ENCODE measurements at regions not wholly inside any gene's neighbourhood (a gene's known extent, or its start where the extent isn't known, plus 50 kb on each side); places are given as distances from the start of the nearest gene placed in this dataset.

- H3K79me2 ChIP-seq (ENCODE audit: insufficient read depth, low read depth, low read length) = no peaks in the 10 kb centered on the region
- no peak overlapping the region for H2AFZ ChIP-seq (ENCODE audit: low read length)
- no peak overlapping the region for H3K4me3 ChIP-seq (ENCODE audit: low read depth, low read length, poor library complexity, severe bottlenecking)
- no peak overlapping the region for H3K4me2 ChIP-seq (ENCODE audit: low read length)
- BruUV-seq (replicated peaks) = no TSS peak
- TF ChIP-seq CTCF (conservative IDR thresholded peaks at IDR 0.05; ENCODE audit: low read length) = no peak
- TF ChIP-seq EZH2phosphoT487 (IDR thresholded peaks at IDR 0.05; ENCODE audit: borderline replicate concordance, low read depth, low read length) = no peak
- no peaks in the 10 kb centered on the region for H3K4me1 ChIP-seq (ENCODE audit: insufficient read depth, low read length, poor library complexity, severe bottlenecking)
- POLR2A ChIA-PET = interaction anchor here (0.7 kb wide), 1 partner anchor 1876 kb away, joined by 3 read pairs; no protein-coding TSS in a partner anchor
- DNase-seq (ENCODE audit: low spot score) = no peak
- no peaks in the 10 kb centered on the region for H3K36me3 ChIP-seq (ENCODE audit: insufficient read depth, low read length)
- H4K20me1 ChIP-seq (ENCODE audit: insufficient read depth, low read length) = no peaks in the 10 kb centered on the region
- CTCF ChIA-PET (ENCODE audit: unreplicated experiment) = no interaction called here
- intact Hi-C loops (cut with micrococcal nuclease; ENCODE audit: unreplicated experiment) = no loop called here
- H3K27ac ChIP-seq (ENCODE audit: low read depth, low read length, poor library complexity, severe bottlenecking) = no peak overlapping the region
- no peaks in the 10 kb centered on the region for H3K9me3 ChIP-seq (ENCODE audit: low read length)
- H3K9me2 ChIP-seq (ENCODE audit: insufficient read depth, low read length) = no peaks in the 10 kb centered on the region
These were observed 56.7 kb upstream of the LMCD1 start for GRCh38 chr3:8444883-8445282.

- Histone ChIP-seq H3K4me1 (ENCODE audit: insufficient read depth, low read length, poor library complexity, severe bottlenecking) (no peaks in the 10 kb centered on the region), H3K9me3 (ENCODE audit: low read length) (no peaks in the 10 kb centered on the region), H3K9me2 (ENCODE audit: insufficient read depth, low read length) (no peaks in the 10 kb centered on the region), H3K4me3 (ENCODE audit: low read depth, low read length, poor library complexity, severe bottlenecking) (no peak overlapping the region), H3K36me3 (ENCODE audit: insufficient read depth, low read length) (no peaks in the 10 kb centered on the region), H3K27ac (ENCODE audit: low read depth, low read length, poor library complexity, severe bottlenecking) (no peak overlapping the region), H4K20me1 (ENCODE audit: insufficient read depth, low read length) (no peaks in the 10 kb centered on the region), H3K79me2 (ENCODE audit: insufficient read depth, low read depth, low read length) (no peaks in the 10 kb centered on the region), H3K4me2 (ENCODE audit: low read length) (no peak overlapping the region), H2AFZ (ENCODE audit: low read length) (no peak overlapping the region)
- no TSS peak for BruUV-seq (replicated peaks)
- intact Hi-C loops (cut with micrococcal nuclease; ENCODE audit: unreplicated experiment) = no loop called here
- no peak for TF ChIP-seq EZH2phosphoT487 (IDR thresholded peaks at IDR 0.05; ENCODE audit: borderline replicate concordance, low read depth, low read length)
- no peak for TF ChIP-seq CTCF (conservative IDR thresholded peaks at IDR 0.05; ENCODE audit: low read length)
- ChIA-PET CTCF (ENCODE audit: unreplicated experiment) (no interaction called here), POLR2A (no interaction called here)
- DNase-seq (ENCODE audit: low spot score) = no peak
These were observed 55.8 kb upstream of the LMCD1 start for GRCh38 chr3:8445861-8446260.

- H3K27ac ChIP-seq (ENCODE audit: low read depth, low read length, poor library complexity, severe bottlenecking) = no peak overlapping the region
- no peaks in the 10 kb centered on the region for H3K79me2 ChIP-seq (ENCODE audit: insufficient read depth, low read depth, low read length)
- H3K9me2 ChIP-seq (ENCODE audit: insufficient read depth, low read length) = no peaks in the 10 kb centered on the region
- no peak overlapping the region for H3K4me3 ChIP-seq (ENCODE audit: low read depth, low read length, poor library complexity, severe bottlenecking)
- intact Hi-C loops (cut with micrococcal nuclease; ENCODE audit: unreplicated experiment) = no loop called here
- H4K20me1 ChIP-seq (ENCODE audit: insufficient read depth, low read length) = no peaks in the 10 kb centered on the region
- H3K4me1 ChIP-seq (ENCODE audit: insufficient read depth, low read length, poor library complexity, severe bottlenecking) = no peaks in the 10 kb centered on the region
- no peak overlapping the region for H3K4me2 ChIP-seq (ENCODE audit: low read length)
- H3K36me3 ChIP-seq (ENCODE audit: insufficient read depth, low read length) = no peaks in the 10 kb centered on the region
- ChIA-PET POLR2A (no interaction called here), CTCF (ENCODE audit: unreplicated experiment) (no interaction called here)
- BruUV-seq (replicated peaks) = no TSS peak
- no peak overlapping the region for H2AFZ ChIP-seq (ENCODE audit: low read length)
- DNase-seq (ENCODE audit: low spot score) = no peak
- TF ChIP-seq EZH2phosphoT487 (IDR thresholded peaks at IDR 0.05; ENCODE audit: borderline replicate concordance, low read depth, low read length) (no peak), CTCF (conservative IDR thresholded peaks at IDR 0.05; ENCODE audit: low read length) (no peak)
- no peaks in the 10 kb centered on the region for H3K9me3 ChIP-seq (ENCODE audit: low read length)
These were observed 54.8 kb upstream of the LMCD1 start for GRCh38 chr3:8446845-8447244.

Data from OCI-LY7 (cell line).